B cell (primary cell): ENCODE measurements at regions not wholly inside any gene's neighbourhood (a gene's known extent, or its start where the extent isn't known, plus 50 kb on each side); places are given as distances from the start of the nearest gene placed in this dataset.

Source experiments
- EZH2 ChIP-seq: IDR thresholded peaks from 2 replicates; pipeline ENCODE4 v1.6.1; 2012; ENCODE audit warnings: borderline replicate concordance, low read depth, mild to moderate bottlenecking, moderate library complexity, low read length; ENCODE audit not compliant: insufficient read depth, poor library complexity, severe bottlenecking
- TF ChIP-seq, protein P1 (sequence below): fragments of 200-600 bp; IDR thresholded peaks from one replicate; pipeline ENCODE4 v1.8.0; 2022; ENCODE audit warnings: antibody characterized with exemption, mild to moderate bottlenecking

DNA sequence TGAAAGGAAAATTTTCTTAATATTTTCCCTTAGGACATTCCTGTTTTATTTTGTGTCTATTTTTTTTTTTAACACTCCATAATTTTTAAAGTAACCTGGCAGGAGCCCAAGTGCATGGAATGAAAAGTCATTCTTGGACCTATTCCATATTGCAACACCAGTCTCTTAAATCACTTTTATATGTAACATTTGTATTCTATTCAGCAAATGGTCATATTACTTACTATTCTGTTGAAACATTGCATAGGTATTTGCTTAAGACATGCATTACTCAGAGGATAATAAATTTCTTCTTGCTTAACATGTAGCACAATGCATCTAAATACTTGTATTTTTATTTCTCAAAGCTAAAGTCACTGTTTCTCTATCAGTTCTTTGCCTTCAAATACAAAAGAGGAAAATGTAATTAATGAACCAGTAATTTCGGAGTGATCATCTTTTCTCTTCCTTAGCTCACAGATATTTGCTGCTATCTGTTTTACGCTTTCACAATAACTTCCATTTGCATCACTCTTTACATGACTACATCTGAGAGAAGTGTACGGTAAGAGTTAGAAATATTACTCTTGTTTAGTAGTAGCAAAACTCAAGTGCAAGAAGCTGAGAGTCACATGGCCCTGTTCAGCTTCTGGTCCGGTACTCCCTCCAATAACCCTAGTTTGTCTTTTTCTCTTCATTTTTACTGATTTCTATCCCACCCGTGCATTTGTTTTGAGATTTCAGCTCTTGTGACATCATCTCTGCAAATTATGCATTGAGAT lies 394.8 kb downstream of the USP25 start:
- TF ChIP-seq EZH2, result no peak
- TF ChIP-seq, protein P1, sequence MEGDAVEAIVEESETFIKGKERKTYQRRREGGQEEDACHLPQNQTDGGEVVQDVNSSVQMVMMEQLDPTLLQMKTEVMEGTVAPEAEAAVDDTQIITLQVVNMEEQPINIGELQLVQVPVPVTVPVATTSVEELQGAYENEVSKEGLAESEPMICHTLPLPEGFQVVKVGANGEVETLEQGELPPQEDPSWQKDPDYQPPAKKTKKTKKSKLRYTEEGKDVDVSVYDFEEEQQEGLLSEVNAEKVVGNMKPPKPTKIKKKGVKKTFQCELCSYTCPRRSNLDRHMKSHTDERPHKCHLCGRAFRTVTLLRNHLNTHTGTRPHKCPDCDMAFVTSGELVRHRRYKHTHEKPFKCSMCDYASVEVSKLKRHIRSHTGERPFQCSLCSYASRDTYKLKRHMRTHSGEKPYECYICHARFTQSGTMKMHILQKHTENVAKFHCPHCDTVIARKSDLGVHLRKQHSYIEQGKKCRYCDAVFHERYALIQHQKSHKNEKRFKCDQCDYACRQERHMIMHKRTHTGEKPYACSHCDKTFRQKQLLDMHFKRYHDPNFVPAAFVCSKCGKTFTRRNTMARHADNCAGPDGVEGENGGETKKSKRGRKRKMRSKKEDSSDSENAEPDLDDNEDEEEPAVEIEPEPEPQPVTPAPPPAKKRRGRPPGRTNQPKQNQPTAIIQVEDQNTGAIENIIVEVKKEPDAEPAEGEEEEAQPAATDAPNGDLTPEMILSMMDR, result no peak
